Mucosa of gallbladder (tissue), 1 donor: ENCODE measurements at regions not wholly inside any gene's neighbourhood (a gene's known extent, or its start where the extent isn't known, plus 50 kb on each side); places are given as distances from the start of the nearest gene placed in this dataset.
A peak's percentile ranks its signal among the peaks of the same experiment; 100 is the strongest.

Experiments
- DNase-seq: peaks from one replicate; pipeline ENCODE4 v3.0.0-alpha.2; 2020; ENCODE audit warnings: low spot score
- donor health status: DM: no; HTN: no; CAD: no.

DNA sequence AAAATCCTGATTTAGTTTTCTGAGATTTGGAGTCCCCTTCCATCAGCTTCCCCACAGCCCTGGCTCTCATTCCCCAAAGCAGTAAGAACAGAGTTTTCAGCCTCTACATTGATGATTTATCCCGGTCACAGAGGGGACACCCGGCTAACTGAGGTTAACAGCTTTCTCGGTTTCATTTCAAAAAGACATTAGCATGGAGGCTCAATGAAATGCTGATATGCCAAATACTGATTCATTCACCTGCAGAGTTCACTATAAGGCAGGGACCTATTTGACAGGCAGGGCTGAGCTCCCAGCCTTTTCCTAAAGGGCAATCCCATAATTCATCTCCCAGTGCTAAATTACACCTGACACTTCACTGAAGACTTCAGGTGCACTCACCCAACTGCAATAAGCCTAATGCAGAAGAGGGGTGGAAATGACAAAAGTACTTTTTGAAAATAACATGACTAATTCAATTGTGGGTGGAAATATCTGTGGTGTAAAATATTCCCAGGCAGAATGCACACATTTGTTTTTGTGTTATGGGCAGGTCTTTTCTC, 99.8 kb upstream of the PMFBP1 start:
- DNase-seq = no peak

- DNase-seq = no peak
Observed at GRCh38 chr16:72270531-72270930, 98.6 kb upstream of the PMFBP1 start.

GRCh38 chr16:72266836-72267235, 94.9 kb upstream of the PMFBP1 start:
- DNase-seq = no peak

DNA sequence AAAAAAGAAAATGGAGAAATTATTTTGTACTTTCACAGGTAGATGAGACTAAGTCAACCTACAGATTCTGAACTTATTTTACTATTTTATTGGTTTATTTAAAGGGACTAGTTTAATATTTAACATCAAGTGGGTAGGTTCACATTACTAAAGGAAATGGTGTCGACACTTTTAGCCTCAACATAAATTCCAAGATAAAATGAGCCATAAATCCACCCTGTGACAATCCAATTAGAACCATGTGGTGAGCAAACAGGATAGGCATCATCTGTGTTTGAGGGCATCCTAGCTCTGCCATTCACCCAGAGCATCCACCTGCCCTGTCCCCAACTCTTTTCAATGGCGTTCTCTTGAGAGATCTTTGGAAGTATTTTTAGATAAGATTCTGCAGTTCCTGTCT, 92.8 kb upstream of the PMFBP1 start:
- no peak for DNase-seq

- DNase-seq = no peak
Observed at GRCh38 chr16:72262711-72263110, 90.8 kb upstream of the PMFBP1 start.

- DNase-seq = no peak
Observed at GRCh38 chr16:72261127-72261526, 89.2 kb upstream of the PMFBP1 start.

DNA sequence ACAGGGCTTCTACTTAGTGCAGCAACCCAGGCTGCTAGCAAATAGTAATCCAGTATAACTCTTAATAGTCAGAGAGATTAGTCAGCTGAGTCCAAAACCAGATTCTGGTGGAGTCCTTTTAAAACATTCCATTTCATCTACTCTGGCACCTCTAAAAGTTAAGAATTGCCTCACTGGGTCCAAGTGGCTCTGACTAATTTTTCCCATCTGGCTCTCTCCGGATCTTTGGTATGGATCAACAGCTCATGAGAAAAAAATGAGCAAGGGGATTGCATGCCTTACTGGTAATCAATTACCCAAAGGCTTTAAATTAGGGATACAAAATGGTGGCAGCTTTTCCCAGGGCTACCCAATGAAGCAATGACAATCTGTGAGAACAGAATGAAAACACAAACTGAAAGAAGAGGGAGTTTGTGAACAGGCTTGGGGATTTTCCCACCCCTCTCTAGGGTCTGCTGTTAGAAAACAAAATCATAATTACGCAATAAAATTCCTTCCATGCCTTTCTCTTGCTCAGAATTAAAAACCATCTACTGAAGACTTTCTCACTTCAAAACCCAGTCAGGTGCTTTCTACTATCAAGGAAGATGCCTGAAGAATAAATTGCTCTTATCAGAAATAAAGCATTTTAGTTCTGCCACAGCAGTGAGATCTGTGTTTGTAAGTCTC, 84.6 kb upstream of the PMFBP1 start:
- DNase-seq = no peak

DNA sequence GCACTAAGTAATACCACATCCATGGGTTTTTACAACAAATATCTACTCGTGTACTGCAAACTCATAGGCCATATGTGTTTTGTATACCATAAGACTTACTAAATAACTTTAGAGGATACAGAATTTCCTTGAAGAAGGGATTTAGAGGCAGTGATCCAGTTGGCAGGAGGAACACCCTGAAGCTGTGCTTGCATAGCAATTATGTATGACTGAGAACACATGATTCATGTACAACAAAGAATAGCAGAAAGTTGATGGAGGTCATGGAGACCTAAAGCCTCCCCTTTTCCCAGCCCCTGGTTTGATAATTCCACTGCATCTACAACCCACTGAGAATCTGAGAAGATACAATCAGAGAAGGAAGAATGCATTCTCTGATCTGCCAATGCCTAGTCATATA, 83.8 kb upstream of the PMFBP1 start:
- DNase-seq = no peak

GRCh38 chr16:72247821-72248253, 75.9 kb upstream of the PMFBP1 start:
- no peak for DNase-seq

DNA sequence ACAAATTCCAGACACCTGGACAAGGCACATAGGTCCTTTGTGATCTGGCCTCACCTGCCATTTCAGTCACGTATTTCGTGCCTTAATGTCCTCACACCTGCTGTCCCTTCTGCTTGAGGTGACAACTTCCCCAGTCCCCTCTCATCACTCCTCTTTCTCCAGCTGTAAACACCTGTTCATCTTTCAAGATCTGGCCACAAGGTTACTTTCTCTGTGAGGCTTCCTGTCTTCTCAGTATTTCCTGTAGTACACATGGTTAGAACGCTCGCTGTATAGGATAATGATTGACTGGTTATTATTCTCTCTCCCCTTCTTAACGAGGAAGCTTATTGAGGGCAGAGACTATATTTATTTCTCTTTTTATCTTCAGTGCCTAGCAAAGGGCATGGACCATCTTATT, 74.5 kb upstream of the PMFBP1 start:
- no peak for DNase-seq

DNA sequence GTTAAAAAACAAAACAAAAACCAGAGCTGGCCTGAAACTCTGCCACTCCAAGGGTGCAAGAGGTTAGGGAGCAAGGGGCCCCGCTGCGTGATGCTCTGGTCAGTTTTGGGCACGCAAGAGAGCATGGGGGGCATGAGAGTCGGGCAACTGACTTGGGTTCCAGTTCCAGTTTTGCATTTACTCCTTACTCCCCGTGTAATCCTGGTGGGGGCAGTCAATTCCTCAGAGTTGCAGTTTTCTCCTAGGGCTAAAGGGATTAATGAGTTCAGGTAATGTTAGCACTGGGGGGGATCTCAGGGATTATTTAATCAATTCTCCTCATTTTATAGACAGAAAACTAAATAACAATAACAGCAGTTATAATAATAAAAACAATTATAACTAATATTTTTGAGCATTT, 72.9 kb upstream of the PMFBP1 start:
- DNase-seq = no peak

GRCh38 chr16:72243621-72244020, 71.7 kb upstream of the PMFBP1 start:
- no peak for DNase-seq

GRCh38 chr16:72242757-72243156, 70.8 kb upstream of the PMFBP1 start:
- DNase-seq = no peak

- DNase-seq = peak; percentile 15
Observed at GRCh38 chr16:72241930-72242329, 70.0 kb upstream of the PMFBP1 start.

DNA sequence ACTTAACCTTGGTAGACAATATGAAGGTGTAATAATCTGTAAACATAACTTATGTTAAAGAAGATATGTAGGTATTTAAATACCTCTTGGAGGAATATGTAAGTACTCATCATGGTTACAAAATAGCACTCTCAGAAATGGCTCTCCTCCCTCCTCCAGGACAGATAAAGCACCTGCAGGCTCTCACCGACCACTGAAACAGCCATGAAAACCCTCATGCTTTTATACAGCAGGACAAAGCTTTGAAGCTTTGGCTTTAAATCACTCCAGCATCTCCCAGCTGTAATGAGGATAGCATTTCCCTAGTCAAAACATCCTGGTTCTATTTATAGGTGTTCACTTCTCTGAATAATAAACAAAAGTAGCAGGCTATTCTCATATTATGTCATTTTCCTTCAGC, 69.1 kb upstream of the PMFBP1 start:
- no peak for DNase-seq

GRCh38 chr16:72240466-72240865, 68.5 kb upstream of the PMFBP1 start:
- no peak for DNase-seq

- DNase-seq = no peak
Observed at GRCh38 chr16:72236866-72237265, 64.9 kb upstream of the PMFBP1 start.

GRCh38 chr16:72234387-72234786, 62.4 kb upstream of the PMFBP1 start:
- no peak for DNase-seq

DNA sequence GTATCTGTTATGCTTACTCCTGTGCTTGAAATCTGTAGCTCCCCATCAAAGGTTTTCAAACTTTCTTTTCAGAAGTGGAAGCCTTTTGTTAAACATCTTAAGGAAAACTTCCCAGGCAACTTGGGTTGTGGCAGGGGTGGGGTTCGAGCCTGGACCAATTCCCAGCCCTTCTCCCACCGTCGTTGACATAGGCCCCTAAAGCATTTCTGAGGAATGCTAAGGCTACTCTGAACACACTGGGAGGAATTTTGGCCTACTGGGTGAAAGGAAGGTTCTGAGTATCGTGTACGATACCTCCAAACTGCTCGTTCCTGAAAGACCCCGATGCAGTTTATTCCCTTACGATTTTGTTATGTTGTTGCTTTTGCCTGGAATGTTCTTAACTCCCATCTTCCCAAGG, 56.1 kb upstream of the PMFBP1 start:
- DNase-seq = no peak

- DNase-seq = no peak
Observed at GRCh38 chr16:72226136-72226535, 54.2 kb upstream of the PMFBP1 start.

GRCh38 chr16:72224260-72224768, 52.4 kb upstream of the PMFBP1 start:
- DNase-seq = peak; percentile 78

DNA sequence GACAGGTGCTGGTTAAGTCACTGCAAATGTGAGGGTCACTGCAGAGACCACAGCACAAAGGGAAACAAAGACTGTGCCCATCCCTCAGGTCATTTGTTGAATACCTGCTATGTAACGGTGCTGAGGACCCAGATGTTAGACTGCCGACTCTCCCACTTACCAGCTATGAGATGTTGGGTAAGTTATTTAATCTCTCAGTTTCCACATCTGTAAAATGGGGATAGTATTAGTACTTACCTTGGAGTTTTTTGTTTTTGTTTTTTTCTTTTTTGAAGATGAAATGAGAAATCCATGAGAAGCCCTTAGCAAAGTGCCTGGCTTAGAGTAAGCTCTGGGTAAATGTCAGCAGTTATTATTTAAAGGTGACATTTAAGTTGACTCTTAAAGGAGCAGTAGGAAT, 50.5 kb upstream of the PMFBP1 start:
- no peak for DNase-seq
